ENCODE measurements at regions not wholly inside any gene's neighbourhood (a gene's known extent, or its start where the extent isn't known, plus 50 kb on each side); places are given as distances from the start of the nearest gene placed in this dataset.

- 78% methylated on average over 3 of the region's 3 CpGs for WGBS
- no peak for DNase-seq (ENCODE audit: low spot score)
- Histone ChIP-seq H3K27ac (ENCODE audit: low read depth in 1 of 2, low read length in 2 of 2) (no peak overlapping the region), H3K36me3 (ENCODE audit: control insufficient read depth in 4 of 4, insufficient read depth in 3 of 4, low read depth in 1 of 4, low read length in 3 of 4) (no peaks in the 10 kb centered on the region), H3K4me1 (ENCODE audit: control insufficient read depth in 4 of 4, insufficient read depth in 4 of 4, low read length in 3 of 4) (no peaks in the 10 kb centered on the region), H3K4me3 (ENCODE audit: low read depth in 1 of 3, low read length in 3 of 3) (no peak overlapping the region), H3K27me3 (ENCODE audit: control insufficient read depth in 4 of 4, insufficient read depth in 4 of 4, low read length in 3 of 4) (peaks cover 0 to 3% (median 0%) of the 10 kb centered on the region in 4 donors), H3K9me3 (ENCODE audit: control insufficient read depth in 4 of 4, low read length in 3 of 4) (no peaks in the 10 kb centered on the region), H3K9ac (ENCODE audit: low read depth in 1 of 2, low read length in 2 of 2) (no peak overlapping the region)
- no peak for TF ChIP-seq FOXA2 (IDR thresholded peaks at IDR 0.05)
- TF ChIP-seq ZBTB33 (IDR thresholded peaks at IDR 0.05), result no peak
- TF ChIP-seq REST (IDR thresholded peaks at IDR 0.05), result no peak
- no peak for TF ChIP-seq RXRA (IDR thresholded peaks at IDR 0.05)
- TF ChIP-seq JUND (IDR thresholded peaks at IDR 0.05), result no peak
- no peak for TF ChIP-seq GABPA (IDR thresholded peaks at IDR 0.05 in 1 of 2, conservative IDR thresholded peaks at IDR 0.05 in 1 of 2)
- TF ChIP-seq EGR1 (IDR thresholded peaks at IDR 0.05; ENCODE audit: low read depth in 2 of 2), result no peak
- TF ChIP-seq YY1 (IDR thresholded peaks at IDR 0.05), result no peak
- TF ChIP-seq HNF4A (conservative IDR thresholded peaks at IDR 0.05), result no peak
- TF ChIP-seq NR2F2 (IDR thresholded peaks at IDR 0.05), result no peak
- no peak for TF ChIP-seq TAF1 (conservative IDR thresholded peaks at IDR 0.05)
- TF ChIP-seq RAD21 (IDR thresholded peaks at IDR 0.05), result no peak
- no peak for TF ChIP-seq FOXA1 (IDR thresholded peaks at IDR 0.05)
- no peak for TF ChIP-seq ATF3 (IDR thresholded peaks at IDR 0.05)
Observed at GRCh38 chrX:104325213-104325585, 70.5 kb upstream of the ESX1 start.

GRCh38 chrX:104324461-104325212 is 69.9 kb upstream of the ESX1 start:
- H3K36me3 ChIP-seq (ENCODE audit: control insufficient read depth in 4 of 4, insufficient read depth in 3 of 4, low read depth in 1 of 4, low read length in 3 of 4), result no peaks in the 10 kb centered on the region
- WGBS, result 82% methylated on average over 6 of the region's 6 CpGs
- DNase-seq (ENCODE audit: low spot score), result no peak
- TF ChIP-seq TAF1 (conservative IDR thresholded peaks at IDR 0.05) (no peak), HNF4A (conservative IDR thresholded peaks at IDR 0.05) (no peak), JUND (IDR thresholded peaks at IDR 0.05) (no peak), CTCF (IDR thresholded peaks at IDR 0.05; ENCODE audit: low read depth, low read length, missing input control) (no peak), REST (IDR thresholded peaks at IDR 0.05) (no peak)
- no peak overlapping the region for H3K27ac ChIP-seq (ENCODE audit: low read depth in 1 of 2, low read length in 2 of 2)
- peaks cover 0 to 3% (median 0%) of the 10 kb centered on the region in 4 donors for H3K27me3 ChIP-seq (ENCODE audit: control insufficient read depth in 4 of 4, insufficient read depth in 4 of 4, low read length in 3 of 4)
- no peak overlapping the region for H3K4me3 ChIP-seq (ENCODE audit: low read depth in 1 of 3, low read length in 3 of 3)
- H3K4me1 ChIP-seq (ENCODE audit: control insufficient read depth in 4 of 4, insufficient read depth in 4 of 4, low read length in 3 of 4), result no peaks in the 10 kb centered on the region
- H3K9me3 ChIP-seq (ENCODE audit: control insufficient read depth in 4 of 4, low read length in 3 of 4), result no peaks in the 10 kb centered on the region
- H3K9ac ChIP-seq (ENCODE audit: low read depth in 1 of 2, low read length in 2 of 2), result no peak overlapping the region
